ENCODE measurements at regions not wholly inside any gene's neighbourhood (a gene's known extent, or its start where the extent isn't known, plus 50 kb on each side); places are given as distances from the start of the nearest gene placed in this dataset.
"Not testable (repeated sequence)": the region's sequence is repeated elsewhere in the genome, so short reads cannot be mapped to it uniquely, and the experiment has no call there.

DNA sequence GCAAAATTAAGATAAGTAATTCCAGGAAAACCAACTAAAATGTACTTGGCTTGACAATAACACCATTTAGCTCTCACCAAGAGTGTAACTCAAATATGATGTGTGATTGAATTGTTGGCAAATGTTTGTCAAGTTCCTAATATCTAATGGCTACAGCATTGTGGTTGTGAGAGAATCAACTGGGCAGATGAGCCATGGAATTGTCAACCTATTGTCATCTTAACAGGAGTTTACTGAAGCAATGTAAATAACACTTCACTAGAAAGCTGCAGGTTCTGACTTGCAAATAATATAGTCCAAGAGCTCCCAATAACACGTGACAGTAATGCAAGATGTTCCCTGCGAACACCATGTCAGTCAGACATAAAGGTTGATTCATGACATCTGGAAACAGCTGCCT, 495.2 kb upstream of the MEIS1 start:
- no peak for DNase-seq

DNA sequence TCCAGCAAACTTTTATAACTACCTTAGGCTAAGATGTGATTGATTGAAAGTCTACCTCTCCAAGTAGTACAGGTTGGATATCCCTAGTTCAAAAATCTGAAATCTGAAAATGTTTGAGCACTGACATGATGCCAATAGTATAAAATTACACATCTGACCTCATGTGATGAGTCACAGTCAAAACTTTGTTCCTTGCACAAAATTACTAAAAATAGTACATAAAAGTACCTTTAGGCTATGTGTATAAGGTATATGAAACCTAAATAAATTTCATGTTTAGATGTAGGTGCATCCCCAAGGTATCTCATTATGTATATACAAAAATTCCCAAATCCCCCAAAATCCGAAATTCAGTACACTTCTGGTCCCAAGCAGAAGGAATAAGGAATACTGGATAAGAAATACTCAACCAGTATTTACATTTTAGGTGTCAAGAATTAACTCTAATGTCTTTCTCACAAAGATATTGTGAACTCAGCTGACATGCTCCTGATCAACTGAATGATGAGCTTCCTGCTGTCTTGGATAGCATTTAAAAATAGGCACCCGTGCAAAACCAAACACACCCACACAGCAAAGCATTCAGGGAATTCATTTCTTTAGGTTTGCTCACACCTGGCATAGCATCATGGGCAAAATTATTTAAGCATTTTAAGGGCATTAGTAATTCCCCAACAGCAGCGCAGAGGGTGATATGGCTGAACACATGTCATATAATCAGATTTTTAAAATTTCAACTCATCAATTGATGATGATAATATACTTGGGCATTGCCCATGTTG, 497.4 kb upstream of the MEIS1 start:
- no peak for DNase-seq

DNA sequence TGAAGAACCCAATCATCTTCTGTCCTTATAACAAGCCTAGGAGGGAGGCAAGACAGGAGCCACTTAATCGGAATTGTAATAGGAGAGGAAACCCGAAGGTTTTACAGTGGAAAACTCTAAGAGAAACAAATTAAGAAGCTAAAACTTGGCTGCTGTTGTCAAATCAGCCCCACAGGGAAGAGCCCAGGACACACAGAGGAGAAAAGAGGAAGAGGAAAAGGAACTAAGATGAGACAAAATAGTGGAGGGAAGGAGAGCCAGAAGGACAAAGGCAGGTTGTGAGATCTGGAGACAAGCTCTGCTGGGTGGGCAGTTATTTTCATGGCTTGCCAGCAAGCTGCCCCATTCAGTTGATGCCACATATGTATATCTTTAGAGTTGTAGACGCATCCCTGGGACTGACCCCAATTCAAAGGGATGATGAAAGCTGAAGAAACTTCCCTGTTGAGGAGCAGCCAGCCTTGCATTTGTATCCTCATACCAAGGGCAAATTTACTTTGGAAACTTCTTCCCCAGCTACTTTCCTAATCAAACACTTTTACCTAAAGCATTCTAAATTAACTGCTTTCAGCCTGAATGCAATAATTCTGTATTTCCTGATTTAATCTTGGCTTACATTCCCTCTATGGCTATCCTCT, 499.8 kb upstream of the MEIS1 start:
- no peak for DNase-seq

DNA sequence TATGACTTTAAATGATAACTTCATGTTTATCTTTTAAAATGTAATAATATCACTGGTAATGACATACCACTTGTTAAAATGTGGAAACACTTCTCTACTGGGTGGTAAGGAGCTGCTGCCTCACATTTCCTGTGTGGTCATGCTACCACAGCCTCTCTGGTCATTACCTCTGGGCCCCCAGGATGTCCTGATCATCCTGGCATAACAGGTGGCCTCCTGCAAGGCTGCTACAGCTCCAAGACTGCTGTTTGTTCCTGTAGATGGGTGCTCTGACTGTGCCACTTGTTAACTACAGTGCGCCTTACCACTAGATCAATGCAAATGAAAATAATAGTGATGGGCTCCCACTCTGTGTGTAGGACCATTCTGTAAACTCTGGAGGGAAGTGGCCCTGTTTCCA, 500.2 kb upstream of the SPRED2 start:
- no peak for DNase-seq

DNA sequence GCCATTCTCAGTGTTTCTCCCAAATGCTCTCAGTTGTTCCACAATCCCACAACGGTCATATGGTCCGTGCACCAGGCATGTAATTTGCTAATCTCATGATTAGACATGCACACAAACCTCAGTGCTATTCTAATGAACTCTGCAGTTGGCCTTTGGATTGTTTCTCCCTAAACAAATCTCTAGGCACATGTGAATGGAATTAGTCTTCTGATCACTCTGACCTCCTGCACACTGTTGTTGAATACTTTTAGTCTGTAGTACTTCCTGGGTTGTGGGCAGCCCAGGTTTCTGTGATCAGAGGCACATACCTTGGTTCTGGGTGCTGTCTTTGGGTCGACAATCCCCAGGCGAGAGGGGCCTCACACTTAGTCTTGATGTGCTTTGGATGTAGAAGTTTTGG, 498.7 kb upstream of the SPRED2 start:
- DNase-seq = no peak

DNA sequence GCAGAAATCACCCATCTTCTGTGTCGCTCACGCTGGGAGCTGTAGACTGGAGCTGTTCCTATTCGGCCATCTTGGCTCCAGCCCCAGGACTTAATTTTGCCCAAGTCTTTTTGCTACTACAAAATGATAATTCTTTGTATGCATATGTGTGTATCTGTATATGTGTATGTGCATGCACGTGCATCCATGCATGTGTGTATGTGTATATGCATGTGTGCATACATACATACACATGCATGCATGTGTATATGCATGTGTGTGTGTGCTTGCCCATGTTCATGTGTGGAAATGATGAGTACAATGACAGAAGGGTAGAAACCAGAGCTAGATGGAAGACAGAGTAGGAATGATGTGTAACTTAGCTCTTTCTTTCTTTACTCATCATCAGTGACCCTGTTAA, 497.9 kb upstream of the SPRED2 start:
- DNase-seq = no peak

DNA sequence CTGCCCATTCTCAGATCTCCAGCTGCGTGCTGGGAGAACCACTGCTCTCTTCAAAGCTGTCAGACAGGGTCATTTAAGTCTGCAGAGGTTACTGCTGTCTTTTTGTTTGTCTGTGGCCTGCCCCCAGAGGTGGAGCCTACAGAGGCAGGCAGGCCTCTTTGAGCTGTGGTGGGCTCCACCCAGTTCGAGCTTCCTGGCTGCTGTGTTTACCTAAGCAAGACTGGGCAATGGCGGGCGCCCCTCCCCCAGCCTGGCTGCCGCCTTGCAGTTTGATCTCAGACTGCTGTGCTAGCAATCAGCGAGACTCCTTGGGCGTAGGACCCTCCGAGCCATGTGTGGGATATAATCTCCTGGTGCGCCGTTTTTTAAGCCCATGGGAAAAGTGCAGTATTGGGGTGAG, 497.3 kb upstream of the SPRED2 start:
- not testable (repeated sequence) for DNase-seq

DNA sequence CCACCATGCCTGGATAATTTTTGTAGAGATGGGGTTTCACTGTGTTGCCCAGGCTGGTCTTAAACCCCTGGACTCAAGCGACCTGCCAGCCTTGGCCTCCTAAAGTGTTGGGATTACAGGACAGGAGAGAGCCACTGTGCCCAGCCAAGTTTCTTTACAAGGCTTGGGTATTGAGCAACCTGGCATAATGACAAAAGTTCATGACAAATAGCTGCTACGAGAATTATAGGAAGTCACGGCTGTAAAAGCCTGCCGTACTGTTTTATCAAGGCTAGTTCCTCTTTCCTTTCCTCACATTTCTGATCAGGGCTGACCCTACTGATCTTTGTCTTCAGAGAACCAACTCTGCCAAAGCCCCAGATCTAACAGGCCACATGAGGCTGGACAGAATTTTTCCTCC, 490.4 kb upstream of the SPRED2 start:
- peak; percentile 81 for DNase-seq

DNA sequence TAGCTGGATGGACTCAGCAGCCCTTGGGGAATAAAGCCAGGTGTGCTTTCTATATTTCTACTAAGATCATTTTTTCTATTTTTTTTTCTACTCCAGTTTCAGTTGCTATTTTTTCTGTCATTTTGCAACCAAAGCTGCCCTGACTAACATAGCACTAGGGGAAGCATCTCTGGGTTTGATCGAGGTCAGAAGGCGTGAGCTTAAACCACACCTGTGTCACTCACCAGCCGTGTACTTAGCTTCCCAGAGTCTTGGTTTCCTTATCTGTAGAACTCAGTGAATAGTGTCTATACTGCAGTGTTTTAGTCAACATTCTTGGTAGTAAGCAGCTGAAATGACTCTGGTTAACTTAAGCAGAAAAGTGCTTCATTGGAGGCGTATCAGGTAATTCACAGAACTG, 489.6 kb upstream of the SPRED2 start:
- no peak for DNase-seq

DNA sequence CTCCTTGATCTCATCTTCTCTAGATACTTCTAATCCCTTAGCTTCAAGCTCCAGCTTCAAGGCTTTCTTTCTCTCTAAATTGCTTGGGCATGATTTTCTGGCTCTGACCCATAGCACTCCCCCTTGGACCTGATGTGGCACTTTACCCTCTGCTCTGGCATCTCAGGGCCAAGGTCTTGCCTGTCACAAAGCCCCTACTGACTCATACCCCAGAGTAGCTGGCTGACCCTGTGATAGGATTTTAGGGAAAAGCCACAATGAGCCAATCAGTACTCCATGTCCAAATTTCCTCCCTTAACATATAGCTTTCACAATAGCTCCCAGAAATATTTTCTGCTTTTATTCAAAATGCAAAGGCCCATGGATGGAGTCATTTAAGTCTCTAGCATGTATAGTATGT, 488.7 kb upstream of the SPRED2 start:
- no peak for DNase-seq

DNA sequence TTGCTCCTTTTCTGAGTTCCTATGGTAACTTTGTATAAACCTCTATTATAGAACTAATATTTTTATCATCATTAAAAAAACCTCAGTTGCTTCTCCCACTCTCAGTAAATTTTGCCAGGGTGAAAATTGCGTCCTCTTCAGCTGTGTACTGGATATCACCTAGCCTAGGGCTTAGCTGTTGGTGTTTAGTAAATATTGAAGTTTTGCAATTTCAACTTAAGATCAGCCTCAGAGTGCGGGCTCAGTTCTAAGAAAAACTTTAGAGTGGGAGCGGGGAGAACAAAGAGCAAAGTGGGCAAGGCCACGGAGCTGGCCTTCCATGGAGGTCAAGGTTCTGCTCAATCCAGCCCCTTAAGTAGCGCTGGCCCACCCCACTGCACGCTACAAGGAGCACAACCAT, 488.3 kb upstream of the SPRED2 start:
- no peak for DNase-seq

DNA sequence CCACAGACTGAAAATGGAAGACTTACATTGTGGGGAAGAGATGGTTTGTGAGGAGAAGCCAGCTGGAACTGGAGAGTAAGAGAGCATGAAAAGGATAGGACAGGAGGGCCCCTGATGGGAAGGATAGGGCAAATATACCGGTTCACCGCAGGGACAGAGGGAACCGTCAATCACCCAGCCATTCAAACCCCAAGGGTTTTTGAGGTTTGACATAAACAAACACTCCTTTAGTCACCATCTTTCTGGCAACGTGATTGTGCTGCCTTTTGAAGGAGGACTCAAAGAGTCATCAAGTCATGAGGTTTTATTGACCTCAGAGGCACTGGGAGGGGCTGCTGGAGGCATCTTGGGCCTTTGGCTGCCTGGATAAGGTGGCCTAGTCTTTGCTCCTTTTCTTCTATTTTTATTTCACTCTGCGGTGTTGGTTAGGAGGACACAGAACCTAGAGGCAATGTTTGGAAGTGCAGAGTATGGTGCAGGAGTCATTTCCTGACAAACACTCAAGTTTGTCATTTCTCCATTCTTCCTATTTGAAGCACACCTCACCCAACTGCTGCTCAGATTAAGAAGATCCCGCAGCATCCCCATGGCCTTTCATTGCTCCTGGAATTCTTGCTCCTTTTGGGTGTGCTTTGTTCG, 487.3 kb upstream of the SPRED2 start:
- no peak for DNase-seq

DNA sequence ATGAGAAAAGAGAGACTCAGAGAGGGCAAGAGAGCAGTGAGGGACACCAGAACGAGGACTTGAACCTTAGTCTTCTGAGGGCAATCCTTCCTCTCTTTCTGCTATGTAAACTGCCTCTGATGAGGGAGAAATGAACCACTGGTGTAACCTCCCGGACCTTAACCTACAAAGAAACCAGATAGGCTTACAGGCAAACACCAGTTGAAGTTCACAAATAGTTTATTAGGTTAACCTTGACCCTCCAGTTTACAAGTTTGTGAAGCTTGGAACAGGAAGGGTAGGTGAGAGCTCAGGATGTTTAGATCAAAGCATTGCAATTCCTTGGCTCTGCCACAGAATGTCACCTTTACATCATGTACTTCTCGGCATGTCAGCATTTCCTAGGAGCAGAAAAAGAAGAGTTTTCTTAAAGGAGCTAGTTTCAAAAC, 486.4 kb upstream of the SPRED2 start:
- no peak for DNase-seq

DNA sequence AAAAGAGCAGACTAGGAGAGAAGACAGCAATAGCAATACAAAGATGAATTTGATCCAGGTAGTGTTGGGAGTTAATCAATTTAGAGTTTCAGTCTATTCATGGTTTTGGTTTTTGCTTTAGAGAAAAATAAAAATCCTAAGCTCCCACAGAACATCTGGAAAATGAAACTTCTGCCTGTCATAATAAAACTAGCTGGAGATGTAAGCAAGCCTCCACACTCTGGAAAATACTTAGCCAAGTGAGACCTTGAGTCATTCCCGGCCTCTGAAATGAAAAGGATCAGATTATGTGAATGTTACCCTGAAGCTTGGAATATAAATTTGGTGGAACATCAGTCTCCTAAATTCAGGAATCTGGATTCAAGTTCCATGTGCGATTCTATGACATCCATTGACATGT, 485.6 kb upstream of the SPRED2 start:
- DNase-seq = no peak

DNA sequence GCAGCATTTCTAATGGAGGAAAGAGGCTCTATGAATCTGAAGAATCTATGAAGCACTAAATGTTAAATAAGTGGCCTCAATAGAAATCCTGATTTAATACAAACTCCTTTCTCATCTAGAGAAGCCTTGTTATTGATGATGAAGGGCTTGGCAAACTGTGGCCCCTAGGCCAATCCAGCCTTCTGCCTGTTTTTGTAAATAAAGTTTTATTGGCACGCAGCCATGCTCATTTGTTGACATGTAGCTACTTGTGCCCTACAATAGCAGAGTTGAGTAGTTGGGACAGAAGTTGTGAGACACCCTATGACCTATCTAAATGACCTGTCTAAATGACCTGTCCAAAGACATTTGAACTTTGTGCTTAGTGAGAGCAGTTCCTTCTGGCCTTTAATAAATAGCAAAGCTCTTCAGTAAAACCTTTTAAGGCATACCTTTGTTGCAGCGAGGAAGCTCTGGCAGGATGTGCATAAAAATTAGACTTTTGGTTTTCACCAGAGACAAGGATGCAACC, 484.4 kb upstream of the SPRED2 start:
- no peak for DNase-seq

DNA sequence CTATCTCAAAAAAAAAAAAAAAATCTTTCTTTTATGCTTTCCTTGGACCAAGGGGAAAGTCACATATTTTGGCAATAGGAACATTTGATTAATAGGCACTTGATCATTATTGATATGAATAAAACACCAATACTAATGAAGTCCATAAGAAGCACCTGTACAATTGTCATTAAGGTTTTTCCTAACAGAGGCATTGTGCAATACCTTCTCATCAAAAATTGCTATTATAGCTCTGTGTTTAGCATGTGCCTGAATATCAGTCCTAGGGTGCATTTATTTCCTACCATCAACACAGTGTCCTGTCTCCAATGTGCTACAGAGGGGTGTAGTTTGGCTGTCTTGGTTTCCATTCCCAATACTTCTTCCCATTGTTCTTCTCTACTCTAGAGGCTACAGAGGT, 483.8 kb upstream of the SPRED2 start:
- DNase-seq = no peak

DNA sequence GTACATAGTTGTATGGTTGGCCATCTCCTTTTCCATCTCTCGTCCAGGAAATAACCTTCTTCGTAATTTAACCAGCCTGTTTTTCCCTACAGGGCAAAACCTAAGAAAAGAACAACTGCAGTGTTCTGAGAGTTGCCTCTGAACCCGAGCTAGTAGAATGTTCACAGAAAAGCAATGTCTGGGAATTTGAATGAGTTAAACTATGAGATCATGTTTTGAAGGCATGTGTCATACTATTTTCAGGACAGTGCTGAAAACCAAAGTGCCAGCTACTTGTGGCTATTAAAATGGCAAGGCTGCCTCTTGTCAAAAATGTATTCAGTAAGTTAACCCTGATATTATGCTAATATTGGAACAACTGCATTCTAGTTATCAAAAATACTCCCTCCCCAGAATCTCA, 482.9 kb upstream of the SPRED2 start:
- no peak for DNase-seq

DNA sequence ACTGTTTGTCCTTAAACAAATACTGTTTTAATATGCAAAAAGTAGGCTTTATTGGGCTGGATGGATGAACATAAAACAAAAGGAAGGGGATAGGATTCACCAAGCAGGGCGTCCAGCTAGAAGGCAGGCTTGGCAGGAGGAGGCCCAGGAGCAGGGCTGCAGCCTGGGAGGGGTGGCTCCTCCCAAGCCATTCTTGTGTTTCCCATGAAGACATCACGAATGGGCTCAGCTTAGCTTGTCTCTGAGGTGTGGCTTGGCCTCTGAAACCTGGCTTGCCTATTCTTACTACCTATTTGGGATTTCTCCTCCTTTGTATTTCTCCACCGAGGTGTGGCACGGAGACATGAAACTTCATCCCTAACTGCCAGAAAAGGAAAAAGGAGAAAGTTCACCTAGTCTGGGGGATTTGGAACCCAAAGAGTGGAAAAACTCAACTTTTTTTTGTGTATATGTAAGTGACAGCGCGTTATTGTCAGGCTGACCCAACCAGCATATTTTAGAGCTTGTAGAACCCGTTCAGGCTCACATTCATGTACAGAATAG, 481.9 kb upstream of the SPRED2 start:
- DNase-seq = no peak

DNA sequence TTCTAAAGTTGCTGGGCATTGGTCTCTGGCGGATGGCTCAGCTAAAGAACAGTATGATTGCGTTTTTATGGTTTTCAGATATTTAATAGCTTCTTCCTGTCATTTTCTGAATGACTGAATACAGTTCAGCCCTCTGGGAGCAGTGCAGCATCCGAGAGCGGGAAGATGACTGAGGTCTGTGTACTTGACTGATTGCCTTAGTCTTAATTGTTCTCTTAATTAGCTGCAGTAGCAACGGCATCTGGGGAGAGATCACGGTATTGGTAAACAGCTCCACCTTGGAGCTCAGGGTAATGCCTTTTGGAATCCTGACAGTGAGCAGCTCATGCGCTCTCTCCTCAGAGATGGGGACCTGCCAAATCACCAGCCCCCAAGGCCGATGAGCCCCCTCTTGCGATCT, 481.4 kb upstream of the SPRED2 start:
- DNase-seq = no peak

DNA sequence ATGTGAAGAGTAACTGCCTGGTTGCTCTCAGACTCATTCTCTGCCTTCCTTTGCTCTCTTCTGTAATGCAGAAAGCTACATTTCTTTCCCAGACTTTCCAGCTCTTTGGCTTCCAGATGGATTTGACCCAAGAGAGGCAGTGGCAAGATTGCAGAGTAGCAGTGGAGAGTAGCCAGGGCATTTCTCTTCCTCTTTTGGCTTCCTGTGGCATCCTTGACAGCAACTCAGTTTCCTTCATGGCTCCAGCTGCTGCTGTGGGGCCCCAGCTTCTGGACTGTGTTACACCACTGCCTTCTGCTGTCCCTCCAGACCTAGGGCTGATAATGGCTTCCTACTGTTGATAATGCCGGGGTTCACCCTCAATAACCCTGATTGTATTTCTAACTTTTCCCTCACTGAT, 469.4 kb upstream of the SPRED2 start:
- peak; percentile 19 for DNase-seq

DNA sequence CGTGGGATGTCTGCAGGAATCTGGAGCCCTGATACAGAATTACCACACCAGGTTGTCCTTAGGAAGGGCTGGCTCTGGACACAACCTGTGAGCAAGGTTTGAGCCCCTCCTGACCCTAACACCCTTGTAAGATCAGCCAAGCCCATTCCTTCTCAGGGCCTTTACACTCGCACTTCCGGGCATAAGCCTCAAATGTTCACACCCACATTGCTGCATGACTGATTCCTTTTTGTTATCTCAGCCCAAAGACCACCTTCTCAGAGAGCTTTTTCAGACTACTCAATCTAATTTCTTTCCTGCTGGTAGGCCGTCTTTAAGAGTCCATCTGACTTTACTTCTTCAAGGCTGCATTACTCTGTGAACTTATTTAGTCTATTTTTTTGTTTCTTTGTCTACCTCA, 464.0 kb upstream of the SPRED2 start:
- DNase-seq = no peak

DNA sequence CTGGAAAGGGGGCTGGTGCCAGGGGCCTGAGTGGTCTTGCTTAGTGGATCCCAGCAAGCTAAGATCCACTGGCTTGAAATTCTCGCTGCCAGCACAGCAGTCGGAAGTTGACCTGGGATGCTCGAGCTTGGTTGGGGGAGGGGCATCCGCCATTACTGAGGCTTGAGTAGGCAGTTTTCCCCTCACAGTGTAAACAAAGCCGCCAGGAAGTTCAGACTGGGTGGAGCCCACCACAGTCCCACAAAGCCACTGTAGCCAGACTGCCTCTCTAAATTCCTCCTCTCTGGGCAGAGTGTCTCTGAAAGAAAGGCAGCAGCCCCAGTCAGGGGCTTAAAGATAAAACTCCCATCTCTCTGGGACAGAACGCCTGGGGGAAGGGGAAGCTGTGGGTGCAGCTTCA, 457.7 kb upstream of the SPRED2 start:
- not testable (repeated sequence) for DNase-seq

DNA sequence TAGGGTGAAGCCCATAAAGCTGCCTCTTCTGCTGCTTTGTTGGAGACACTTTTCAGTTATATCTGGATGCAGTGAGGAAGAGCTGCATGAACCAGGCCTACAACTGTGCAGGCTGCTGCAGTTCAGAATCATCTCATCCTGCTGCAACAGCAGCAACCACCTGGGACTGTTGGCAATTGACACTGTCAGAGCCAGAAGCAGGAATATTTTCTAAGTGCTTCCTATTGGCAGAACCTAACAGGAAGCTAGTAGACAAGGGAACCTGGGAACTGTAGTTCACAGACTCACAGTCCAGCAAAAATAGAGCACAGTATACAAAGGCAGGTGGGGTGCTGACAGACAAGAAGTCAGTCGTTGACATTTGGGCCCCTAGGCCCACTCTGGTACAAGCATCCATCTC, 452.9 kb upstream of the SPRED2 start:
- no peak for DNase-seq

DNA sequence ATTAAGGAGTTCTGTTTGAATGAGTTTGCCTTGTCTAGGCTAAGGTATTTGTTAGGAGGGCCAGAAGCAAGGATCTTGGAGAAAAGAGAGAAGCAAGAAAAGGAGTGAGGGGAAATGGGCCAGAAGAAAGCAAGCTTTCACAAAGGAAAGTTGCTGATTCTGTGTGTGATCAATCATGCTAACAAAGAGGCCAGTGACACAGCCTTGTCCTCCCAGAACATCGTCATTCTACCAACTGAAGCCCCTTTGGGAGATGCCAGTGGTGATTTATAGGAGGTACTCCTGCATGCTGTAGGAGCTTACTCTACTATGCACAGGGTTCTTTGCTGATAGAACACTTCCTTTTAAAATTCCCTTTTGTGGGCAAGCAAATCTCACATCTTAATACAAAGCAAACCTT, 449.2 kb upstream of the SPRED2 start:
- no peak for DNase-seq
